Small intestine (tissue), 7 donors: ENCODE measurements at regions not wholly inside any gene's neighbourhood (a gene's known extent, or its start where the extent isn't known, plus 50 kb on each side); places are given as distances from the start of the nearest gene placed in this dataset.

ENCODE experiments used
- DNase-seq, 2 donors: peaks; one replicate each; pipeline versions ENCODE4 v3.0.0 to v3.0.0-alpha.2; 2013
- FAIRE-seq: peaks from 2 replicates; lab custom pipeline; 2012; peaks lifted over from hg19 to GRCh38; lab: Jason Lieb, UNC
- H3K27ac ChIP-seq, 3 donors: one replicate each; pipeline ENCODE4 v1.5.1; 2013; ENCODE audit warnings: low read length in 2 of 3, mild to moderate bottlenecking in 2 of 3, control low read depth in 1 of 3, inconsistent platforms in 1 of 3, low read depth in 1 of 3, moderate library complexity in 1 of 3
- H3K27me3 ChIP-seq, 3 donors: one replicate each; pipeline ENCODE4 v1.6.1; 2013; ENCODE audit warnings: low read length in 3 of 3, inconsistent platforms in 1 of 3; ENCODE audit not compliant: control insufficient read depth in 3 of 3, insufficient read depth in 3 of 3
- H3K36me3 ChIP-seq, 3 donors: one replicate each; pipeline ENCODE4 v1.6.1; 2013; ENCODE audit warnings: low read length in 3 of 3, inconsistent platforms in 1 of 3, low read depth in 1 of 3, mild to moderate bottlenecking in 1 of 3, moderate library complexity in 1 of 3; ENCODE audit not compliant: control insufficient read depth in 3 of 3, insufficient read depth in 2 of 3
- H3K4me1 ChIP-seq, 3 donors: one replicate each; pipeline ENCODE4 v1.6.1; 2013; ENCODE audit warnings: low read length in 2 of 3, inconsistent platforms in 1 of 3, low read depth in 1 of 3, mild to moderate bottlenecking in 1 of 3, moderate library complexity in 1 of 3; ENCODE audit not compliant: control insufficient read depth in 3 of 3, insufficient read depth in 2 of 3
- H3K4me3 ChIP-seq, 3 donors: one replicate each; pipeline ENCODE4 v1.5.1; 2013; ENCODE audit warnings: low read length in 3 of 3, control low read depth in 1 of 3, inconsistent platforms in 1 of 3, low read depth in 1 of 3, mild to moderate bottlenecking in 1 of 3, moderate library complexity in 1 of 3
- H3K9me3 ChIP-seq, 2 donors: one replicate each; pipeline ENCODE4 v1.6.1; 2013; ENCODE audit warnings: low read depth in 1 of 2, low read length in 1 of 2; ENCODE audit not compliant: control insufficient read depth in 2 of 2, insufficient read depth in 1 of 2
- WGBS, 3 donors: extraction: QIAGEN DNeasy Blood & Tissue Kit; methylation state at CpG; one replicate each; pipeline ENCODE4 v1.1.7; 2013; 5-methylcytosine and 5-hydroxymethylcytosine counted together
- donor health status: healthy with polysubstance abuse.
- donor health status: control.
- donor health status: control.
- donor health status: Bipolar disorder and iron deficiency.
- donor health status: healthy.

DNA sequence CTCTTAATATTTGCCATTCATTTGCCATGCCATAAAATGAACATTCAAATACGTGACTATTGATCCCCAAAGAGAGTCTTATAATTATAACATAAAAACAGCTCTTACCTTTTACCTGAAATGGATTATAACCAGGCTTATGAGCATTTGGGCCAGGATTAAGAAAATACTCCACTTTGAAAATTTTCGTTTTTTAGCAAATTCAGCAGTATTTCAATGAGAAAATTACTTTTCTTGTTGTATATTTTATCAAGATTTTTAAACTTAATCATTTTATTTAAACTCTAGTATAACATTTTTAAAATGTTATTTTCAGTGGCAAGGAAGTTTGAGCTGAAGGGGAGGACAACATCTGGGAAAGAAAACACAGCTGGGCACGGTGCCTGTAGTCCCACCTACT lies 59.0 kb upstream of the RAPGEF2 start:
- FAIRE-seq, result no peak
- WGBS, 3 donors, result 73 to 86% (median 86%) methylated on average over 3 of the region's 3 CpGs

GRCh38 chr4:159045321-159045720 lies 57.6 kb upstream of the RAPGEF2 start:
- no peak overlapping the region for H3K4me3 ChIP-seq
- FAIRE-seq, result no peak
- no peaks in the 10 kb centered on the region for H3K27me3 ChIP-seq
- no peak overlapping the region for H3K27ac ChIP-seq
- no peaks in the 10 kb centered on the region for H3K36me3 ChIP-seq
- peaks cover 0 to 13% (median 0%) of the 10 kb centered on the region in 3 donors for H3K4me1 ChIP-seq
- no peak for DNase-seq
- H3K9me3 ChIP-seq, result peaks cover 0 to 3% of the 10 kb centered on the region in 2 donors

More for the DNA sequence above, 59.0 kb upstream of the RAPGEF2 start:
- DNase-seq, result no peak
- peaks cover 0 to 3% of the 10 kb centered on the region in 2 donors for H3K9me3 ChIP-seq
- H3K36me3 ChIP-seq, result no peaks in the 10 kb centered on the region
- H3K27me3 ChIP-seq, result no peaks in the 10 kb centered on the region
- H3K27ac ChIP-seq, result no peak overlapping the region
- H3K4me3 ChIP-seq, result no peak overlapping the region
- peaks cover 0 to 13% (median 0%) of the 10 kb centered on the region in 3 donors for H3K4me1 ChIP-seq

- H3K27ac ChIP-seq, result peak overlapping the region in 1 of 3 donors; percentile 71
- DNase-seq (peak; percentile 91), FAIRE-seq (no peak)
- peaks cover 0 to 3% of the 10 kb centered on the region in 2 donors for H3K9me3 ChIP-seq
- H3K4me1 ChIP-seq, result peaks cover 0 to 13% (median 0%) of the 10 kb centered on the region in 3 donors
- no peaks in the 10 kb centered on the region for H3K27me3 ChIP-seq
- WGBS, 3 donors, result 20 to 63% (median 49%) methylated on average over 6 of the region's 6 CpGs
- no peak overlapping the region for H3K4me3 ChIP-seq
- H3K36me3 ChIP-seq, result no peaks in the 10 kb centered on the region
Observed at GRCh38 chr4:159046683-159047082, 56.2 kb upstream of the RAPGEF2 start.

- FAIRE-seq (no peak), DNase-seq (peak; percentile 7 to 35)
- H3K4me3 ChIP-seq, result peak overlapping the region in 1 of 3 donors; percentile 16
- peaks cover 0 to 13% (median 0%) of the 10 kb centered on the region in 3 donors for H3K4me1 ChIP-seq
- H3K9me3 ChIP-seq, result peaks cover 0 to 3% of the 10 kb centered on the region in 2 donors
- 67 to 77% (median 69%) methylated on average over 7 of the region's 7 CpGs for WGBS, 3 donors
- H3K27ac ChIP-seq, result peak overlapping the region in 1 of 3 donors; percentile 71
- H3K36me3 ChIP-seq, result no peaks in the 10 kb centered on the region
- no peaks in the 10 kb centered on the region for H3K27me3 ChIP-seq
Observed at GRCh38 chr4:159047478-159048165, 55.3 kb upstream of the RAPGEF2 start.

DNA sequence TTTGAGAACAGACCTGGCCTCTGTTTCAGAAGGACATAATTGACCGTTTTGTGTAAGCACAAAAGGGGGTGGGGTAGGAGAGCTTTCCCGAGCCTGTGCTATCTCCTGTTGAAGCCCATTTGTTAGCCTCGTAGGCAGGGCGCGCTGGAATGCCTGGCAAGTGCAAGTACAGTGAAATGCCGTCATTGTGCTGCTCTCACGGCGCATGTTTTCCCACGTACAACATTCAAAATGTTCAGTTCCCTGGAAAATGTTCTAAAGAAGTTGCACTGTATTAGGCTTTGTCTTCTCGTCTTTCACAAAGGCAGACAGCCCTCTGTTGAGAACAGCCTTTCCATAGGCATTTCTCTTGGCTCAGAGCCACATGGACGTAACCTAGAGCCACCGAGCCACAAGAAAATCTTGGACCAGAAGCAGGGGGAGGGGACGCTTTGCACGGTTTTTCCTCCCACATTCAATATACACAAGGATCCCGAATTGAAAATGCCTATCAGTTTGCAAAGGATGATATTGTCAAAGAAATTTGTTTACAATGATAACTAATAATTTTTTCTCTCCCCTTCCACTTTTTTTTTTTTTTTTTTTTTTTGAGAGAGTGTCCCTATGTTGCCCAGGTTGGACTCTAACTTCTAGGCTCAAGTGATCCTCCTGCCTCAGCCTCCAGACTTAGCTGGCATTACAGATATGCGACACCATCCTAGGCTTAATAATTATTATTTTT lies 54.6 kb upstream of the RAPGEF2 start:
- peaks cover 0 to 3% of the 10 kb centered on the region in 2 donors for H3K9me3 ChIP-seq
- no peaks in the 10 kb centered on the region for H3K36me3 ChIP-seq
- H3K4me1 ChIP-seq, result peaks cover 0 to 13% (median 0%) of the 10 kb centered on the region in 3 donors
- DNase-seq (peak; percentile 75 to 90), FAIRE-seq (no peak)
- peak overlapping the region in 1 of 3 donors; percentile 16 for H3K4me3 ChIP-seq
- peak overlapping the region in 1 of 3 donors; percentile 71 for H3K27ac ChIP-seq
- 14 to 39% (median 28%) methylated on average over 16 of the region's 16 CpGs for WGBS, 3 donors
- no peaks in the 10 kb centered on the region for H3K27me3 ChIP-seq

GRCh38 chr4:159049780-159050375 lies 53.0 kb upstream of the RAPGEF2 start:
- Histone ChIP-seq H3K27me3 (no peaks in the 10 kb centered on the region), H3K4me3 (no peak overlapping the region), H3K4me1 (peaks cover 0 to 13% (median 0%) of the 10 kb centered on the region in 3 donors), H3K27ac (no peak overlapping the region), H3K36me3 (no peaks in the 10 kb centered on the region), H3K9me3 (peaks cover 0 to 3% of the 10 kb centered on the region in 2 donors)
- DNase-seq (no peak), FAIRE-seq (no peak)
- 74 to 88% (median 85%) methylated on average over 2 of the region's 2 CpGs for WGBS, 3 donors

DNA sequence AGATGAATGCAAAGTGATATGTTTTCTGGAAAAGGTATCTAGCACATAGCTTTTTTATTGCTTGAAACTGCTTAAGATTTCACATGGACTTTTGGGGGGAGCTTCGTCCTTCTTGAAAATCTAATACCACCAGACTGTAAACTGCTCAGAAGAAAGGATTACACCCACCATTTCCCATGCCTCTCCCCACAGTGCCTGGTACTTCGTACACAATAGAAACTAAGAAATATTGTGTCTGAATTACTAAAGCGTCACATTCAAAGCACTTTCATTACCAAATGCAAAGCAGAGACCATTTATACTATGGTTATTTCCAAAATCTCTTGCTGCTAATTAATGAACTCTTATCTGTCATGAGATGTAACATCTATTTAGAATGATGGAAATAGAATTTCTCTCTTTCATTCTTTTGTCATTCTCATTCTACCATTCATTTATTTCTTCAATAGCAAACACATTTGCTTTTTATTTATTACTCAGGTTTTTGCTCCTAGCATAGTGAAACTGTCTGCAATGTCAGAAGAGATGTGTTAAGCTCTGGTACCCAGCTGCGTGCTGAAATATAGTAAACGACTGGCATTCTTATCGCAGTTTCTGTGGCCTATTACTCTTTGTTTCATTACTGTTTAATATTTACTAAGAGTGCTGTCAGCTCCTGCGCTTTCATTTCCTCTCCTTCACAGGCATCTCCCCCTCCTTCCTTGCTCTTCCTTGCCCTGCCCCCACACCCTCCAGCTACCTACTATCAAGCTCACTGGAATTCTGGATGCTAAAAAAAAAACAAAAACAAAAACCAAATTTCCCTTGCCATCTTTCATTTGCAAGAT lies 51.4 kb upstream of the RAPGEF2 start:
- H3K36me3 ChIP-seq, result no peaks in the 10 kb centered on the region
- WGBS, 3 donors, result 36 to 42% (median 41%) methylated on average over 7 of the region's 7 CpGs
- no peak for FAIRE-seq
- H3K27me3 ChIP-seq, result no peaks in the 10 kb centered on the region
- no peak overlapping the region for H3K27ac ChIP-seq
- no peak overlapping the region for H3K4me3 ChIP-seq
- DNase-seq, result peak; percentile 10 to 40
- no peaks in the 10 kb centered on the region for H3K9me3 ChIP-seq
- H3K4me1 ChIP-seq, result peaks cover 0 to 13% (median 0%) of the 10 kb centered on the region in 3 donors

GRCh38 chr4:159052315-159052714 lies 50.6 kb upstream of the RAPGEF2 start:
- WGBS, 3 donors, result 85 to 89% (median 89%) methylated on average over 6 of the region's 6 CpGs
- Histone ChIP-seq H3K9me3 (no peaks in the 10 kb centered on the region), H3K4me3 (no peak overlapping the region), H3K36me3 (no peaks in the 10 kb centered on the region), H3K4me1 (peaks cover 0 to 11% (median 0%) of the 10 kb centered on the region in 3 donors), H3K27ac (no peak overlapping the region), H3K27me3 (no peaks in the 10 kb centered on the region)
- DNase-seq (no peak), FAIRE-seq (no peak)
